Fibroblast of lung (primary cell): ENCODE measurements at regions not wholly inside any gene's neighbourhood (a gene's known extent, or its start where the extent isn't known, plus 50 kb on each side); places are given as distances from the start of the nearest gene placed in this dataset.

Experiments
- DNase-seq, 2 donors: peaks; one replicate each; pipeline versions ENCODE4 v3.0.0 to v3.0.0-alpha.2; 2010; ENCODE audit warnings: low read depth in 2 of 2
- H2AFZ ChIP-seq: 2 replicates; pipeline ENCODE4 v1.5.1; 2012; ENCODE audit warnings: low read length, control low read depth, inconsistent platforms
- H3K27ac ChIP-seq: 2 replicates; pipeline ENCODE4 v1.5.1; 2011; ENCODE audit warnings: low read length, control low read depth; ENCODE audit not compliant: insufficient read depth
- H3K27me3 ChIP-seq: 2 replicates; pipeline ENCODE4 v1.5.1; 2011; ENCODE audit warnings: mild to moderate bottlenecking, low read length; ENCODE audit not compliant: control insufficient read depth, insufficient read depth
- H3K36me3 ChIP-seq: 2 replicates; pipeline ENCODE4 v1.5.1; 2011; ENCODE audit warnings: low read length; ENCODE audit not compliant: control insufficient read depth, insufficient read depth
- H3K4me1 ChIP-seq: 2 replicates; pipeline ENCODE4 v1.5.1; 2011; ENCODE audit warnings: low read length; ENCODE audit not compliant: control insufficient read depth, insufficient read depth; ENCODE audit errors: extremely low read depth
- H3K4me2 ChIP-seq: 2 replicates; pipeline ENCODE4 v1.5.1; 2011; ENCODE audit warnings: low read length, control low read depth; ENCODE audit not compliant: insufficient read depth; ENCODE audit errors: extremely low read depth
- H3K4me3 ChIP-seq, 4 experiments: fragments of 200-600 bp in 1 of 4; sonication (generic) in 1 of 4; replicated peaks in 1 of 4; 2 replicates each; pipeline ENCODE4 v1.5.1; 2011 to 2016; ENCODE audit warnings: low read length in 4 of 4, low read depth in 3 of 4, mild to moderate bottlenecking in 3 of 4, control low read depth in 2 of 4, inconsistent platforms in 1 of 4, mixed read lengths in 1 of 4; ENCODE audit not compliant: insufficient read depth in 1 of 4; ENCODE audit errors: control extremely low read depth in 1 of 4
- H3K79me2 ChIP-seq: 2 replicates; pipeline ENCODE4 v1.5.1; 2012; ENCODE audit warnings: mild to moderate bottlenecking, low read length, inconsistent platforms; ENCODE audit not compliant: control insufficient read depth, insufficient read depth
- H3K9ac ChIP-seq: 2 replicates; pipeline ENCODE4 v1.5.1; 2011; ENCODE audit warnings: mild to moderate bottlenecking, low read length, control low read depth; ENCODE audit not compliant: insufficient read depth
- H3K9me3 ChIP-seq: 2 replicates; pipeline ENCODE4 v1.5.1; 2012; ENCODE audit warnings: low read depth, low read length; ENCODE audit not compliant: control insufficient read depth, insufficient read depth
- H4K20me1 ChIP-seq: 2 replicates; pipeline ENCODE4 v1.5.1; 2011; ENCODE audit warnings: low read length; ENCODE audit not compliant: control insufficient read depth, insufficient read depth; ENCODE audit errors: extremely low read depth
- CTCF ChIP-seq, 2 donors: IDR thresholded peaks in 1 of 2; conservative IDR thresholded peaks in 1 of 2; 1 replicate in 1 of 2; 2 replicates in 1 of 2; pipeline ENCODE4 v1.5.1; 2011 to 2012; ENCODE audit warnings: low read length in 2 of 2, control low read depth in 1 of 2, inconsistent platforms in 1 of 2, low read depth in 1 of 2, mild to moderate bottlenecking in 1 of 2
- EZH2 ChIP-seq: IDR thresholded peaks from 2 replicates; pipeline ENCODE4 v1.5.1; 2012; ENCODE audit warnings: low read length, control low read depth, mild to moderate bottlenecking; ENCODE audit errors: missing control alignments

- Histone ChIP-seq H2AFZ (no peak overlapping the region), H3K9ac (no peak overlapping the region), H4K20me1 (no peaks in the 10 kb centered on the region), H3K4me3 (no peak overlapping the region), H3K79me2 (no peaks in the 10 kb centered on the region), H3K36me3 (no peaks in the 10 kb centered on the region), H3K27me3 (peaks cover 5% of the 10 kb centered on the region), H3K9me3 (no peaks in the 10 kb centered on the region), H3K4me1 (peaks cover 4% of the 10 kb centered on the region), H3K4me2 (no peak overlapping the region), H3K27ac (no peak overlapping the region)
- no peak for TF ChIP-seq CTCF (conservative IDR thresholded peaks at IDR 0.05 in 1 of 2, IDR thresholded peaks at IDR 0.05 in 1 of 2; ENCODE audit: low read depth in 1 of 2, low read length in 2 of 2)
- TF ChIP-seq EZH2 = no peak
- no peak for DNase-seq
Measured at GRCh38 chr20:24775966-24776365, 173.1 kb upstream of the CST7 start.

- no peak for DNase-seq
- H3K4me2 ChIP-seq = no peak overlapping the region
- no peak overlapping the region for H2AFZ ChIP-seq
- peaks cover 8% of the 10 kb centered on the region for H3K27me3 ChIP-seq
- TF ChIP-seq CTCF (conservative IDR thresholded peaks at IDR 0.05 in 1 of 2, IDR thresholded peaks at IDR 0.05 in 1 of 2; ENCODE audit: low read depth in 1 of 2, low read length in 2 of 2) = no peak
- no peaks in the 10 kb centered on the region for H4K20me1 ChIP-seq
- H3K27ac ChIP-seq = no peak overlapping the region
- H3K36me3 ChIP-seq = no peaks in the 10 kb centered on the region
- no peak overlapping the region for H3K4me3 ChIP-seq
- no peaks in the 10 kb centered on the region for H3K79me2 ChIP-seq
- H3K9me3 ChIP-seq = no peaks in the 10 kb centered on the region
- H3K9ac ChIP-seq = no peak overlapping the region
- H3K4me1 ChIP-seq = peaks cover 4% of the 10 kb centered on the region
Measured at GRCh38 chr20:24776755-24777271, 172.3 kb upstream of the CST7 start.

- Histone ChIP-seq H3K27me3 (peaks cover 11% of the 10 kb centered on the region), H3K36me3 (no peaks in the 10 kb centered on the region), H3K4me3 (no peak overlapping the region), H3K4me1 (peaks cover 4% of the 10 kb centered on the region), H3K27ac (no peak overlapping the region), H3K79me2 (no peaks in the 10 kb centered on the region), H3K9me3 (no peaks in the 10 kb centered on the region), H2AFZ (no peak overlapping the region), H3K9ac (no peak overlapping the region), H3K4me2 (no peak overlapping the region), H4K20me1 (no peaks in the 10 kb centered on the region)
- no peak for TF ChIP-seq EZH2
- no peak for TF ChIP-seq CTCF (conservative IDR thresholded peaks at IDR 0.05 in 1 of 2, IDR thresholded peaks at IDR 0.05 in 1 of 2; ENCODE audit: low read depth in 1 of 2, low read length in 2 of 2)
- DNase-seq = no peak
Measured at GRCh38 chr20:24777746-24778145, 171.3 kb upstream of the CST7 start.
